OCI-LY1 (cell line): ENCODE measurements at regions not wholly inside any gene's neighbourhood (a gene's known extent, or its start where the extent isn't known, plus 50 kb on each side); places are given as distances from the start of the nearest gene placed in this dataset.

Source experiments
- CTCF ChIP-seq: fragments of 200-600 bp; sonication (generic), shearing (Covaris generic); IDR thresholded peaks from 2 replicates; pipeline ENCODE4 v1.5.1; 2017; ENCODE audit warnings: mild to moderate bottlenecking, antibody characterized with exemption, low read length, moderate library complexity, mixed read lengths
- EZH2 ChIP-seq: fragments of 200-600 bp; sonication (generic), shearing (Covaris generic); IDR thresholded peaks from 2 replicates; pipeline ENCODE4 v1.8.0; 2017; ENCODE audit warnings: borderline replicate concordance, mixed run types, mild to moderate bottlenecking, antibody characterized with exemption, low read length, moderate library complexity, mixed read lengths

- TF ChIP-seq EZH2 (no peak), CTCF (no peak)
These were observed 681.9 kb downstream of the CDH11 start for GRCh38 chr16:64440005-64440404.
